Left ventricle myocardium inferior (tissue), 1 donor: ENCODE measurements at regions not wholly inside any gene's neighbourhood (a gene's known extent, or its start where the extent isn't known, plus 50 kb on each side); places are given as distances from the start of the nearest gene placed in this dataset.

ENCODE experiments used
- DNase-seq: peaks from one replicate; pipeline ENCODE4 v3.0.0-alpha.2; 2020
- H3K27ac ChIP-seq: fragments of 200-600 bp; replicated peaks from 2 replicates; pipeline ENCODE4 v1.8.0; 2021
- H3K27me3 ChIP-seq: fragments of 200-600 bp; 2 replicates; pipeline ENCODE4 v1.8.0; 2021; ENCODE audit warnings: low read depth
- H3K36me3 ChIP-seq: fragments of 200-600 bp; 2 replicates; pipeline ENCODE4 v1.8.0; 2021
- H3K4me1 ChIP-seq: fragments of 200-600 bp; 2 replicates; pipeline ENCODE4 v1.8.0; 2021
- H3K4me3 ChIP-seq: fragments of 200-600 bp; 2 replicates; pipeline ENCODE4 v1.8.0; 2021; ENCODE audit warnings: mild to moderate bottlenecking, moderate library complexity
- H3K9me3 ChIP-seq: fragments of 200-600 bp; replicated peaks from 2 replicates; pipeline ENCODE4 v1.8.0; 2021
- CTCF ChIP-seq: fragments of 200-600 bp; IDR thresholded peaks from 2 replicates; pipeline ENCODE4 v1.8.0; 2021; ENCODE audit warnings: antibody characterized with exemption, mild to moderate bottlenecking, borderline replicate concordance
- intact Hi-C: fragments of 100-400 bp; cut with micrococcal nuclease; formaldehyde crosslinking; loops from one replicate; pipeline ENCODE4 v1.11.0; 2022
- donor health status: DM: no; HTN: yes; CAD: no; lungs with severe emphysema.

DNA sequence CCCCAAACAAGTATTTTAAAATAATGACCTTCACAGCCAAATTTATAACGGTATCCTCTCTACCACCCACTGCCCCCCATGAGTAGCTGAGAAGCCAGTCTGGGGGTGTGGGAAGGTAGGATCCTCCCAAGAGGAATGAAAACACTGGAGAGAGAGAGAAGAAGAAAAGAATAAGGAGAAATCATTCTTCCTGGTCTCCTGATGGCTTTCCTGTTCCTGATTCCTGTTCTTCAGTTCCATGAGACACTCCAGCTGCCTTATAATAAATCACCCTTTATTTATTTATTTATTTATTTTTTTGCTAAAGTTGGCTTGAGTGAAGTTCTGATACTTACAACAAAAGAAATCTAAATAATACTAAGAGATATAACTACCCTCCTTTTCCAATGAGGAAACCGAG is 56.4 kb upstream of the FAM20A start:
- Histone ChIP-seq H3K36me3 (no peaks in the 10 kb centered on the region), H3K27me3 (no peaks in the 10 kb centered on the region), H3K27ac (peak overlapping the region; percentile 58), H3K9me3 (no peaks in the 10 kb centered on the region), H3K4me1 (no peaks in the 10 kb centered on the region), H3K4me3 (no peak overlapping the region)
- TF ChIP-seq CTCF, result no peak
- intact Hi-C loops, result no loop called here
- DNase-seq, result no peak

- no peaks in the 10 kb centered on the region for H3K27me3 ChIP-seq
- no peak overlapping the region for H3K4me3 ChIP-seq
- H3K9me3 ChIP-seq, result no peaks in the 10 kb centered on the region
- DNase-seq, result no peak
- peak overlapping the region; percentile 58 for H3K27ac ChIP-seq
- no peaks in the 10 kb centered on the region for H3K4me1 ChIP-seq
- no peak for TF ChIP-seq CTCF
- intact Hi-C loops, result no loop called here
- no peaks in the 10 kb centered on the region for H3K36me3 ChIP-seq
Observed at GRCh38 chr17:68657166-68657565, 56.0 kb upstream of the FAM20A start.

DNA sequence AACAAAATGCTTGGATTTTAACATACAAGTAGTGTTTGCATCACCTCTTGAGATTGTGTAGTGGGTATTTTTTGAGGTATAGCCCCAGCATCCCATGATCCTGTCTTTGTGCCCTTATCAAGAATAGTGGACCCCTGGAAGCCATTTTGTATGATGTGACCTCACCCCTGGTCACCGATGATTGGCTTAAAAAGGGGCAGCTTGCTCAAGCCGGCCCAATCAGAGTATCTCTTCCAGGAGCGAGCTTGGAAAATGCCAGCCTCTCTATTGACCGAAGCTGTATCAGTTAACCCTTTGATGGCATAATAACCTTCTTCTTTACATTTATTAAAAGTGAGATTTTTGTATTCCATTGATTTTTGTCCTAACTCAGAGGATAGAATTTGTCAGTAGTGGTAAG is 55.5 kb upstream of the FAM20A start:
- DNase-seq, result no peak
- Histone ChIP-seq H3K27me3 (no peaks in the 10 kb centered on the region), H3K27ac (peak overlapping the region; percentile 58), H3K4me1 (no peaks in the 10 kb centered on the region), H3K36me3 (no peaks in the 10 kb centered on the region), H3K9me3 (no peaks in the 10 kb centered on the region), H3K4me3 (no peak overlapping the region)
- no peak for TF ChIP-seq CTCF
- intact Hi-C loops, result no loop called here
